Thyroid gland (tissue), 4 donors: ENCODE measurements at regions not wholly inside any gene's neighbourhood (a gene's known extent, or its start where the extent isn't known, plus 50 kb on each side); places are given as distances from the start of the nearest gene placed in this dataset.

ENCODE experiments used
- DNase-seq, 2 donors: peaks; one replicate each; pipeline ENCODE4 v3.0.0-alpha.2; 2019
- H3K27ac ChIP-seq, 3 donors: fragments of 200-600 bp; sonication (generic); 1 replicate in 2 of 3; 2 replicates in 1 of 3; pipeline ENCODE4 v1.5.1; 2016 to 2019; ENCODE audit warnings: mild to moderate bottlenecking in 1 of 3, moderate library complexity in 1 of 3
- H3K27me3 ChIP-seq: fragments of 200-600 bp; sonication (generic); one replicate; pipeline ENCODE4 v1.5.1; 2019
- H3K36me3 ChIP-seq, 2 donors: fragments of 200-600 bp; sonication (generic); one replicate each; pipeline ENCODE4 v1.5.1; 2016 to 2019
- H3K4me1 ChIP-seq, 2 donors: fragments of 200-600 bp; sonication (generic); one replicate each; pipeline ENCODE4 v1.5.1; 2017 to 2019
- H3K4me3 ChIP-seq, 3 donors: fragments of 200-600 bp; sonication (generic); replicated peaks in 1 of 3; 1 replicate in 2 of 3; 2 replicates in 1 of 3; pipeline ENCODE4 v1.5.1; 2016; ENCODE audit warnings: mild to moderate bottlenecking in 1 of 3
- H3K9me3 ChIP-seq: fragments of 200-600 bp; sonication (generic); one replicate; pipeline ENCODE4 v1.5.1; 2017
- POLR2A ChIP-seq, 2 donors: fragments of 450-650 bp; IDR thresholded peaks; one replicate each; pipeline ENCODE4 v1.6.1; 2017; ENCODE audit warnings: antibody characterized with exemption in 2 of 2, mild to moderate bottlenecking in 2 of 2, moderate library complexity in 1 of 2
- WGBS, 2 donors: methylation state at CpG; one replicate each; pipeline ENCODE4 v1.1.5; 2017; 5-methylcytosine and 5-hydroxymethylcytosine counted together
- intact Hi-C: fragments of 100-400 bp; cut with DNase I; formaldehyde crosslinking; loops from one replicate; pipeline ENCODE4 v1.15.1; 2023
- TF ChIP-seq, protein P1 (sequence below), 6 experiments: fragments of 200-600 bp in 3 of 6; fragments of 450-650 bp in 3 of 6; sonication (generic) in 3 of 6; IDR thresholded peaks; one replicate each; pipeline ENCODE4 v1.5.1; 2016 to 2019; ENCODE audit warnings: antibody characterized with exemption in 6 of 6, mild to moderate bottlenecking in 2 of 6, inconsistent platforms in 1 of 6, moderate library complexity in 1 of 6

DNA sequence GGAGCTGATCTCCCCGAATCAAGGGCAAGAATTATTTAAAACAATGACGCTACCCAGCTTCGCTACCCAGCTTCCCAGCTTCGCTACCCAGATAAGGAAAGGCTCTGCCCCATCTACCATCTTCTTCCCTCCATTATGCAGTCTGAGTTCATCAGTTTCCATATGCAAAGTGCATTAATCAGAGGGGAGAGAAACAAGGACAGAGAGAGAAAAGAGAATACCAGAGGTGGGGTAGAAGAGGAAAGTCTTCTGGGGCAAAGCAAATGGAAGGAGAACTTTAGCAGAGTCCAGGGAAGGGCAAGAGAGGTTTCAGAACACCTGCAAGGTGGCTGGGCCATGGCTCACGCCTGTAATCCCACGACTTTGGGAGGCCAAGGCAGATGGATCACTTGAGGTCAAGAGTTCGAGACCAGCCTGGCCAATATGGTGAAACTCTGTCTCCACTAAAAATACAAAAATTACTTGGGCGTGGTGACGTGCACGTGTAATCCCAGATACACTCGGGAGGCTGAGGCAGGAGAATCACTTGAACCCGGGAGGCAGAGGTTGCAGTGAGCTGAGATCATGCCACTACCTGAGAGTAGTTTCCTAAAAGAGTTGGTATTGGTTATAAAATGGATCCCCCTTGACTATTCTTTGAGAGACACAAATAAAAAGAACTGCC, 70.4 kb upstream of the SPATA12 start:
- WGBS, 2 donors = 82 to 85% methylated on average over 12 of the region's 12 CpGs
- H3K9me3 ChIP-seq = no peaks in the 10 kb centered on the region
- TF ChIP-seq POLR2A (IDR thresholded peaks at IDR 0.05) = no peak
- TF ChIP-seq, protein P1, sequence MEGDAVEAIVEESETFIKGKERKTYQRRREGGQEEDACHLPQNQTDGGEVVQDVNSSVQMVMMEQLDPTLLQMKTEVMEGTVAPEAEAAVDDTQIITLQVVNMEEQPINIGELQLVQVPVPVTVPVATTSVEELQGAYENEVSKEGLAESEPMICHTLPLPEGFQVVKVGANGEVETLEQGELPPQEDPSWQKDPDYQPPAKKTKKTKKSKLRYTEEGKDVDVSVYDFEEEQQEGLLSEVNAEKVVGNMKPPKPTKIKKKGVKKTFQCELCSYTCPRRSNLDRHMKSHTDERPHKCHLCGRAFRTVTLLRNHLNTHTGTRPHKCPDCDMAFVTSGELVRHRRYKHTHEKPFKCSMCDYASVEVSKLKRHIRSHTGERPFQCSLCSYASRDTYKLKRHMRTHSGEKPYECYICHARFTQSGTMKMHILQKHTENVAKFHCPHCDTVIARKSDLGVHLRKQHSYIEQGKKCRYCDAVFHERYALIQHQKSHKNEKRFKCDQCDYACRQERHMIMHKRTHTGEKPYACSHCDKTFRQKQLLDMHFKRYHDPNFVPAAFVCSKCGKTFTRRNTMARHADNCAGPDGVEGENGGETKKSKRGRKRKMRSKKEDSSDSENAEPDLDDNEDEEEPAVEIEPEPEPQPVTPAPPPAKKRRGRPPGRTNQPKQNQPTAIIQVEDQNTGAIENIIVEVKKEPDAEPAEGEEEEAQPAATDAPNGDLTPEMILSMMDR (IDR thresholded peaks at IDR 0.05) = no peak
- no peaks in the 10 kb centered on the region for H3K27me3 ChIP-seq
- H3K36me3 ChIP-seq = no peaks in the 10 kb centered on the region
- DNase-seq = no peak
- H3K27ac ChIP-seq = no peak overlapping the region
- intact Hi-C loops = loop anchor here (2.0 kb wide), 2 partner anchors 189 to 287 kb away; partner anchors contain the start of gene ARHGEF3
- H3K4me1 ChIP-seq = peaks cover 10 to 30% of the 10 kb centered on the region in 2 donors
- H3K4me3 ChIP-seq = no peak overlapping the region

DNA sequence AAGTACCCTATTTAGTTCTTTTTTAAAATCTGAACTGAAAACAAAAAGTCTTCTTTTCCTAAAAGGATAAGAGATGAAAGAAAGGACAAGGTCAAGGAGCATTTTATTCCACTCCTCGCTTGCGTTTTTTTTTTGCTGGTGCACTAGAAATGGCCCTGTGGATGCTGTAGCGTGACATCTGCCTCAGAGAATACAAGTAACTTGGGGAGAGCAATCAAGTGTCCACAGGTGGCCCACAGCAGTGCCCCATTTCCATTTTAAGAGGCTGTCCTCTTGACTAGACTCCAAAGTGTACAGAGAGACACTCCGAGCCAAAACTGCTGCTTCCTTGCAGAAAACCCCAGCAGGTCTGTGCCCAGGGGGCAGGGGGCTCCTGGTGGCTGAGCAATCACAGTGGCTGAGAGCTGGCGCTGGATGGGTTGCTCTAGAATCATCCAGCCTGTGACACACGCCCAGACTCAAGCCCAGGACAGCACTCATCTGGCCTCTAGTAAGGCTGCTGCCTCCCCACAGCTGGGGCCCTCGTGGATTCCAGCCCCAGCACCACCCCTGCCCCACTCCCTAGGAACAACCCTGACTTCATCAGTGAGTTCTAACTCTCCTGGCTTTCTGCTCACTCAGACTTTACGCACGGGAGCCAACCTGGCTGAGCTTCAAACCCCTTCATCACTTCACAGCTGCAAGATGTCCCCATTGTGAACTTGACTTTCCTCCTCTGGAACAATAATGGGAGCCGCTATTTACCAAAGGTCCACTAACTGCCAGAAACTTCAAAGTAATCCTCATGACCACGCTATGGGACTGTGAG, 71.1 kb upstream of the SPATA12 start:
- 44 to 47% methylated on average over 11 of the region's 11 CpGs for WGBS, 2 donors
- TF ChIP-seq POLR2A (IDR thresholded peaks at IDR 0.05) = no peak
- no peak overlapping the region for H3K4me3 ChIP-seq
- H3K36me3 ChIP-seq = no peaks in the 10 kb centered on the region
- H3K27ac ChIP-seq = no peak overlapping the region
- no peaks in the 10 kb centered on the region for H3K9me3 ChIP-seq
- DNase-seq = peak in 1 of 2 donors; percentile 22
- intact Hi-C loops = loop anchor here (2.0 kb wide), 1 partner anchor 189 kb away; the partner anchor contains the start of gene ARHGEF3
- peaks cover 14 to 35% of the 10 kb centered on the region in 2 donors for H3K4me1 ChIP-seq
- no peaks in the 10 kb centered on the region for H3K27me3 ChIP-seq

DNA sequence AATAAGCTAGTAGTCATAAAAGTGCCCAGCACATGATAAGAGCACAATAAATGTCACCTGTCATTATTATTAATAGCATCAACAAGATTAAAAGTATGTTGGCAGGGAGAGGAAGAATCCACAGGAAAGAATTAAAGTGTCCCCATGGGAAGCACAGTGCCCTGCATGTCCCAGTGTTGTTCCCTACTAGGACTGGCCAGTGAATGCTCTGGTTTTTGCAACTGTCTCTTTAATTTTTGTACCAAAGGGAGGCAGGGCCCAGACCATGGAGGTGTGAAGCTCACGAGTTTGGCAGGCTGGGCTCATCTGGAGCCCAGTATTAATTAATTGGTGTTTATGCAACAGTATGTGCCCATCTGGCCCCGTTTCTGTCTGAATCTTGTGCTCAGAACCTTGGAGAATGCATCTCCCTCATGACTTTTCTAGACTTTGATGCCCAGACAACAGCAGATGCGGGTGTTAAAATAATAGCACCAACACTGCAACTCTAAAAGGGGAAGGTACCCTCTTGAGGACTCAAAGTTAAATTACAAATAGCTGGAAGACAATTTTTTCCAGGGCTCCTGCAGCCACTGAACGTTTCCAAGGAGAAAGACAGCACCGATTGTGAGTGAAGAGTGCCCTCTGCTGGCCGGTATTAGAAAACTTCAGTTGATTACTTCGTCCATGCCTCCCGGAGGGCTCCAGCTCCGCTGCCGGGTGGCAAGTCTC, 71.9 kb upstream of the SPATA12 start:
- Histone ChIP-seq H3K27me3 (no peaks in the 10 kb centered on the region), H3K27ac (no peak overlapping the region), H3K4me1 (peaks cover 22 to 41% of the 10 kb centered on the region in 2 donors), H3K36me3 (no peaks in the 10 kb centered on the region), H3K9me3 (no peaks in the 10 kb centered on the region), H3K4me3 (no peak overlapping the region)
- TF ChIP-seq, protein P1 (IDR thresholded peaks at IDR 0.05) = peak; percentile 74 to 93 (median 80)
- TF ChIP-seq POLR2A (IDR thresholded peaks at IDR 0.05) = no peak
- peak; percentile 80 to 85 for DNase-seq
- 8 to 11% methylated on average over 10 of the region's 10 CpGs for WGBS, 2 donors
- intact Hi-C loops = loop anchor here (2.0 kb wide), 1 partner anchor 188 kb away; the partner anchor contains the start of gene ARHGEF3

DNA sequence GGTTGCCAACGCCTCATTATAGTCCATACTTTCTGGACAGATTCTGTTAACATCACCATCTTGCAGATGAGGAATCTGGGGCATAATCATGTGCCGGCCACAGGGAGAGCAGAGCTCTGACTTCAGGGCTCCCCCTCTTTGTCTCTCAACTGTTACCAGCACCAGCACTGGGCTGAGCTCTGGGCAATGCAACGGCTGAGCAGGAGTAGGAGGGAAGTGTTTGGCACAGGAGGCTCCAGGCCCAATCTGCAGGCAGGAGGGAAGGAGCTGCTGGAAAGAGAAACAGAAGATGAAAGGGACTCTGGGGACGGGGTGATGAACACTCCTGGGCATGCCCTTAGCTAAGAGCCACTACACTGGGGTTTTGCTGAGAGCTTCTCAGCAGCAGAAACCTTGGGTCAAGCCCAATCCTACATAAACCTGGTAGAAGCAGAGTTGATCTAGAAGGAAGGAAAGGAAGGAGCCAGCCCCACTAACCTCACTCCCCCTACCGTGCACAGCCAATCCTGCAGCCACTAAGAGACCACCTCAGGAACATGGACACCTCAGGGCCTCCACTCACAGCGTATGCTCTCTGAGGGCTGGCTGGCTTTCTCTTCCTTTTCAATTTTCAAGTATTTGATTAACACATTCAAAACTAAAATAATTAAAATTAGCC, 73.1 kb upstream of the SPATA12 start:
- peak; percentile 20 to 23 for DNase-seq
- H3K27ac ChIP-seq = no peak overlapping the region
- TF ChIP-seq, protein P1 (IDR thresholded peaks at IDR 0.05) = peak in 3 of 6 experiments; percentile 12 to 29 (median 18)
- TF ChIP-seq POLR2A (IDR thresholded peaks at IDR 0.05) = no peak
- H3K4me1 ChIP-seq = peaks cover 25 to 41% of the 10 kb centered on the region in 2 donors
- H3K27me3 ChIP-seq = no peaks in the 10 kb centered on the region
- H3K9me3 ChIP-seq = no peaks in the 10 kb centered on the region
- intact Hi-C loops = no loop called here
- H3K36me3 ChIP-seq = no peaks in the 10 kb centered on the region
- WGBS, 2 donors = 60 to 62% methylated on average over 6 of the region's 6 CpGs
- H3K4me3 ChIP-seq = no peak overlapping the region

DNA sequence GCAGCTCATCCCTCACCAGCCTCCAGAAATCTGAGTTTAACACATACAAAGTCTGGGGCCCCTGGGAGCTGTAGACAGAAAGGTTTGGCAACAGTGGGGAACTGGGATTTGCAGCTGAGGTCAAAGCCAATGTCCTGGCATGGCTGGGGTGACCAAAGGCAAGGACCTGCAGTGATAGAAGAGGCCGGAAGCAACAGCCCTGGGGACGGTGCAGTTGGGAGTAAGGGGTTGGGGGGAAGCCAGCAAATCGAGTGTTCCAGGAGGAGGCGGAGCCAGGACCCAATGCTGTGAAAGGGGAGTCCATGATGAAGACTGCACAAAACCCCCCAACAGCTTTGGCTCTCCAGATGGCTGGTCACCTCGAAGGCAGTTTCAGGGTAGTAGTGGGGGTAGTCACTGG, 74.1 kb upstream of the SPATA12 start:
- H3K4me1 ChIP-seq = peaks cover 25 to 51% of the 10 kb centered on the region in 2 donors
- intact Hi-C loops = no loop called here
- H3K27ac ChIP-seq = peak overlapping the region in 2 of 3 donors; percentile 12 to 71
- H3K9me3 ChIP-seq = no peaks in the 10 kb centered on the region
- TF ChIP-seq, protein P1 (IDR thresholded peaks at IDR 0.05) = no peak
- TF ChIP-seq POLR2A (IDR thresholded peaks at IDR 0.05) = no peak
- no peak overlapping the region for H3K4me3 ChIP-seq
- DNase-seq = no peak
- no peaks in the 10 kb centered on the region for H3K27me3 ChIP-seq
- WGBS, 2 donors = 56 to 60% methylated on average over 5 of the region's 5 CpGs
- H3K36me3 ChIP-seq = no peaks in the 10 kb centered on the region
